ENCODE measurements at regions not wholly inside any gene's neighbourhood (a gene's known extent, or its start where the extent isn't known, plus 50 kb on each side); places are given as distances from the start of the nearest gene placed in this dataset.

GRCh38 chr5:171705036-171705435 is 80.6 kb upstream of the SMIM23 start:
- TF ChIP-seq POLR2AphosphoS5 (IDR thresholded peaks at IDR 0.05; ENCODE audit: low read depth), result no peak
- TF ChIP-seq CTCF (IDR thresholded peaks at IDR 0.05; ENCODE audit: insufficient read depth, low read length), result no peak
- TF ChIP-seq REST (IDR thresholded peaks at IDR 0.05; ENCODE audit: insufficient replicate concordance, low read depth), result no peak
- no peak for TF ChIP-seq GABPA (IDR thresholded peaks at IDR 0.05; ENCODE audit: low read depth)
- no peak for TF ChIP-seq SPI1 (IDR thresholded peaks at IDR 0.05; ENCODE audit: borderline replicate concordance, low read depth)

All from HL-60 (cell line).